ENCODE measurements at regions not wholly inside any gene's neighbourhood (a gene's known extent, or its start where the extent isn't known, plus 50 kb on each side); places are given as distances from the start of the nearest gene placed in this dataset.

DNA sequence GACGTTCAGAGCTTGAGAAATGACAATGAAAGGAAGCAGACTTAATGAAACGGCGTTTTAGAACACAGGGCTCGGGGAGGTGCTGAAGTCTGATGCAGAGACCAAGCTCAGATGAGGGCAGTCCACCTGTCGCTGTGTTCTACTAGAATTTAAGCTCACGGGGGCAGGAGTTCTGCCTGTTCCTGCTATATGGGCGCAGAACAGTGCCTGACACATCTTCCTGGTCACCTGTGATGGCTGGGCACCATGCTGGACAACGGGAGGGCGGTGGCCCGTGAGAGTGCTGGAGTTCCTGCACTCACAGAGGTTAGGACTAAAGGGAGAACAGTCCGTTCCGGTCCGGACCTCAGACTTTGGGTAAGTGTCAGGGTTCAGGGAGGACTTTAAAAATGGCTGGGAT, 130.6 kb downstream of the ERMARD start:
- in situ Hi-C loops (cut with MboI; ENCODE audit: low sequenced_read_pairs): no loop called here

DNA sequence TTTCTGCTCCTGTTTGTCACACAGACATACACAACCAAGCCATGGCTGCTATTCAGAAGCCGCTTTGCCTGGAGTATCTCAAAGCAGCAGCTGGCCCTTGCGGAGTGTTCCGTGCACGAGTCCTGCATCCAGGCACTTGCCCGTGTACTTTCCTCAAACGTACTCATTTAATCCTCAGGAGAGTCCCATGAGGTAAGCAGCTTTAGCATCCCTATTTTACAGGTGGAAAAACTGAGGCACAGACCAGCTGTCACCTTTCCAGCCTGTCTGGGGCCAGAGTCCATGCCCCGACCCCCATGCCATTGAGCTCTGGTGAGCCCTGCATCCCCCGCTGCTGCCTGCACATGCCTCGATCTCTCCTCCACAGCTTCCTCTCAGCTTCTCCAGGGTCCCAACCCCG, 130.0 kb downstream of the ERMARD start:
- in situ Hi-C loops (cut with MboI; ENCODE audit: low sequenced_read_pairs): no loop called here

DNA sequence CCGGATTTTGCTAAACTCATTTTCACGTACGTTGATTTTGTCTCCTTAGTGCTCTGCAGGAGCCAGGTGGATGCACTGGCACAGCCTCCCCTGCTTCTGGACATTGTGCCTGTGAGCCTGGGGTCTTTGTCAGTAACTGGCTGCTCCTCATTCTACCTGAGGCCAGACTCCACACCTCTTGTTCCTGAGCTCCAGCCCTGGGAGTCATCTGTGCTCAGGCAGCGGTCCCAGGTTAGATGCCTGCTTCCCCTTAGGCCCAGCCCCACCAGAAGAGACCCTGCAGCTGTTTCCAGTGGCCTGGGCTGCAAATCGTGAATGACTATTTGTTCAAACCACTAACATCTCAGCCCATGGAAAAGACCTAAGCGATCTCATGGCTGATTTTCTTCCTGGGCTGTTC, 129.1 kb downstream of the ERMARD start:
- in situ Hi-C loops (cut with MboI; ENCODE audit: low sequenced_read_pairs): no loop called here

DNA sequence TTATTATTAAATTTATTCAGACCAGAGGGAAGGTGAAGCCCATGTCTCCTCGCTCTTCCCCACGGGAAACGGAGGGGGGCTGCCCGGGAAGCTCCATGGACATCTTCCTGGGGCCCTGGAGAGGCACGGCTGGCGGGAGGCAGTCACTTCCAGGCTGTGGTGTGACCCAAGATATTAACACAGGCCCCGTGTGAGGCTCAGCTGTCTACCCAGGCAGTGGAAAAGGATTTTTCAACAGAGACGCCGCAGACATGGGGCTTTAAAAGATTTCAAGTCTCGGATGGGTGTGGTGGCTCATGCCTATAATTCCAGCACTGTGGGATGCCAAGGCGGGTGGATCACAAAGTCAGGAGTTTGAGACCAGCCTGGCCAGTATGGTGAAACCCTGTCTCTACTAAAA, 117.9 kb downstream of the ERMARD start:
- in situ Hi-C loops (cut with MboI; ENCODE audit: low sequenced_read_pairs): no loop called here

DNA sequence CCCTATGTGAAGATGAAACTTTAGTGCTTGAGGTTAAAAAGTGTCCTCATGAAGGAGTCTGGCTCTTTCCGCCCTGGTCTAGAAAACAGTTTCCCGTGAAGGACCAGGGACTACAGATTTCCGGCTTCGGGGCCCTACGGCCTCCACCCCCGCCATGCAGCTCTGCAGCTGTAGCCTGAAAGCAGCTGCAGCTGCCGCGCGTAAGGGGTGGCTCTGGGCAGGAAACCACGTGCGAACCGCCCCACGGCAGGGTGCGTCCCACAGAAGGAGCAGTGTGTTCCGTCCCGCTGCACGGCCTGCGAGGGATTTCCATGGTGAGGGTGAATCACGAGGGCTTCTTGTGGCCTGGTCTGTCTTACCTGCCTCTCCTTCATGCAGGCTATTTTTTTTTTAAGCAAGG, 117.0 kb downstream of the ERMARD start:
- in situ Hi-C loops (cut with MboI; ENCODE audit: low sequenced_read_pairs): no loop called here

DNA sequence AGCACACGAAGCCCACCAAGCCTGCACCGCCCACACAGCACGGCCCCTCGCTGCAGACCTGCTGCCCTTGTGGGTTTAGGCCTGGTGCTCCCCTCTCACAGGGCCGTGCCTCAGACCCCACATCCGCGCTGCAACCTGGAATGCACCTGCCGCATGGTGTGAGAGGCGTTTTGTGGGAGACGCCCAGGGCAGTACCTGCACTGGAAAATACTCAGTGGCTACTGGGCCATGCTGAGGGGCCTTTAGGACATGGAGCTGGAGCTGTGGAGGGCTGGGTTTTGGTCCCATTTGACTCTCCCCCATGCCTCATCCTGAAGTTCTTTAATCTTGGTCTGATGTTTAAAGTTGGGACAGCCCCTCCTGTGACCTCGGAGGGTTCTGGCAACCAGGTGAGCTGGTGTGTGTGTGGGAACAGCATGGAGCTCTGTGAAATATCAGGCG, 116.3 kb downstream of the ERMARD start:
- in situ Hi-C loops (cut with MboI; ENCODE audit: low sequenced_read_pairs): no loop called here

DNA sequence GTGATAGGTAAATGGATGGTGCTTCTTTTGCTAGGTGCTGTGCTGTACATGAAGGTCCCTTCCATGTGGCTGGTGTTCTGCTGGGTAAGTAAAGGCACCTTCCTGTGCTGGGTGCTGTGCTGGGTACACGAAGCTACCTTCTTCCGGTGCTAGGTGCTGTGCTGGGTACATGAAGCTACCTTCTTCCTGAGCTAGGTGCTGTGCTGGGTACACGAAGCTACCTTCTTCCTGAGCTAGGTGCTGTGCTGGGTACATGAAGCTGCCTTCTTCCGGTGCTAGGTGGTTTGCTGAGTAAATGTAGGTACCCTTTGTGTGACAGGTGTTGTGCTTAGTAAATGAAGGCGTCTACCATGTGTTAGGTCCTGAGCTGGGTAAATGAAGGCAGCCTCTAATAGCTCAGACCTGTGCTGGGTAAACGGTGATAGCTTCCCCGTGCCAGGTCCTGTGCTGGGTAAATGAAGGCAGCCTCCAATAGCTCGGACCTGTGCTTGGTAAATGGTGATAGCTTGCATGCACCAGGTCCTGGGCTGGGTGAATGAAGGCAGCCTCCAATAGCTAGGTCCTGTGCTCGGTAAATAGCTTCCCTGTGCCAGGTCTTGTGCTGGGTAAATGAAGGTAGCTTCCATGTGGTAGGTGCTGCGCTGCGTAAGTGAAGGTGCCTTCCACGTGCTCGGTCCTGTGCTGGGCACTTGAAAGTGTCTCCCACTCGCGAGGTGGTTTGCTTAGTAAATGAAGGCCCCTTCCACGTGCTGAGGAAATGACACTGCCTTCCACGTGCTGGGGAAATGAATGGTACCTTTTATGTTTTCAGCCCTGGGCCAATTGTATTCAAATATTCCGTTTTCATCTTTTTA, 115.5 kb downstream of the ERMARD start:
- in situ Hi-C loops (cut with MboI; ENCODE audit: low sequenced_read_pairs): no loop called here

DNA sequence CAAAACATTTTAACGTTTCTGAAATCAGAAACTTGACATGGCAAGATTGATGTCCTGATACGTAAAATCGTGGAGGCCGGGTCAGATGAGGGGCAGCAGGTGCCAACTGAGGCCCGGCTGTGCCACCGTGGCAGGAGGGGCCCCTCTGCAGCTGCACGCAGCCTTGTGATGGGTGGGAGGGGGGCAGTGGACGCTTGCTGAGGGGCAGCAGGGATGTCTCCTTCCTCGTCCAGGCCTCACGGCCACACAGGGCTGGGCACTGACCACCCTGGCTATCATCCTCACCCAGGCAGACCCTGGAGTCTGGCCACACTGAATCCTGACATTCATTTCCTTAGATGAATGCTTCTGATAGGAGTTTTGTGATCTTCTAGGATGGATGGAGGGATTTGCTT, 114.7 kb downstream of the ERMARD start:
- in situ Hi-C loops (cut with MboI; ENCODE audit: low sequenced_read_pairs): no loop called here

DNA sequence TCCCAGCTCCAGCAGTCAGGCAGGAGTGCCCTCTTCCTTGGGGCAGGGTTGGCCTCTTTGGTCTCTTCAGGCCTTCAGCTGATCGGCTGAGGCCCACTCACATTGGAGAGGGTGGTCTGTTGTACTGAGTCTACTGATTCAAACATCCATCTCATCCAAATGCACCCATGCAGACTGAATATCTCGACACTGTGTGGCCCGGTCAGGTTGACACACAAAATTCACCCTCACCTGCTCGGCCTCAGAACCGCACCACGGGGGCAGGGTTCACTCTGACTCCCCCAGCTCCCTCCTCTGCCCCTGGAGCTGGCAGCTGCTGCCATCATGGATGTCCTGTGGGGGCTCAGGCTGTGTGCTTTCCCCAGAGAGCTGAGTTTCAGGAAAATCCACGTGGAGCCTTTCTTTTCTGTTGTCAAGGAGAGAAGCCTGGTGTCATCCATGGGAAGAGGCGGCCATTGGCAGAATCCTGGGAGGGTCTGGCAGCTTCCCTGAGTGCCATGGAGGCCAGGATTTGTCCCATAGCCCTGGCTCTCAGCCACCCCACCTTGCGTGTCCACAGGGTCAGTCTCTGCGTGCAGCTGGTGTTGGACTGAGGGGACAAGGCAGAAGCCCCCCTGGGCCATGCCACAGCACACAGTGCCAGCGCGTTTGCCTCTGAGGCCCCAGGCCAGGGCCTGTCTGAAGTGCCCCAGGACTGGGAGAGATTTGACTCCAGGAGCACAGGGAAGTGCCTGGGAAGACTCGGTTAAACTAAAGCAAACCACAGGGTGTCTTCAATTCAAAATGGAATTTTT, 114.1 kb downstream of the ERMARD start:
- in situ Hi-C loops (cut with MboI; ENCODE audit: low sequenced_read_pairs): no loop called here

DNA sequence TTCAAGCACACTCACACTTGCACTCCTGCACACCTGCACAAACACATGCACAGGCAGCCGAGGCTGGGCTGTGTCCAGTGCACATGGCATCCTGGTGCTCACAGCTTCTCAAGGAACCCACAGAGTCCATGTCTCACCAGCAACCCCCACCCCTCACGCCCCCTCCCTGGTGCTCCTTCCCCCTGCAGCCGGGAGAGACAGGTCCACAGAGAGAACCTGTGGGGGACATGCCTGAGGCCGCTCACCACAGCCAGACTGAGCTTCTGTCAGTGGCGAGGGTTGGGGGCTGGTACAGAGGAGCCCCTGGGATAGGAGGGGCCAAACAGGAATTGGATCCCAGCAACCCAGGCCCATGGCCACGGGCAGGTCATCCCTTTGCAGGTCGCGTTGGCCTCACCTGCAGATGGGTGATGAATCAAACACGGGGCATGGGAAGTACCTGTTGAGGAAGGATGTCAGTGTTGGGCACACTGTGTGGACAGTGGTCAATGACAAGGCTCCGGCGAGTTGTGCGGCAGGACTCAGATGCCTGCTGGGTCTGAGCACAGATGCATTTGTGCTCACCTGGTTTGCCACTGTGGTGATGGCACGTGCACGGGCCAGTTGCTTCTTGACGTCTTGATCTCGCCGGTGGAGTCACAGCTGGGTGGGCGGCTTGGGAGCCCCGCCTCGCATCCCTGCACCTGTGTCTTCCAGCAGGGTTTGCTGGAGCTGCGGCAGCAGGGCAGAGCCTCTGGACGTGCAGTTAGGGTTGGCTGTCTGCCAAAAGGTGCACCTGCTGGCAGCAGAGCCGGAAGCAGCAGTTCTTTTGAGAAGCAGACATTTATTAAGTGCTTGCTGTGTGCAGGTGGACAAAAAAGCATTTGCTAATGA, 113.0 kb downstream of the ERMARD start:
- in situ Hi-C loops (cut with MboI; ENCODE audit: low sequenced_read_pairs): no loop called here

DNA sequence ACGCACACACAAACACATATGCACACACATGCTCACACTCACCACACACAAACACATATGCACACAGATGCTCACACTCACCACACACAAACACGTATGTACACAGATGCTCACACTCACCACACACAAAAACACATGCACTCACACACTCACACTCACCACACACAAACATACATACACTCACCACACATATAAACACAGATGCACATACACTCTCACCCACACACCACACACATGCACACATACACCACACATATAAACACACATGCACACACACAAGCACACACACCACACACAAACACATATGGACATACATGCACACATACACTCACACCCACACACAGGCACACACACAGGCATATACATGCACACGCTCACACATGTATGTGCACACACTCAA, 112.3 kb downstream of the ERMARD start:
- in situ Hi-C loops (cut with MboI; ENCODE audit: low sequenced_read_pairs): no loop called here

DNA sequence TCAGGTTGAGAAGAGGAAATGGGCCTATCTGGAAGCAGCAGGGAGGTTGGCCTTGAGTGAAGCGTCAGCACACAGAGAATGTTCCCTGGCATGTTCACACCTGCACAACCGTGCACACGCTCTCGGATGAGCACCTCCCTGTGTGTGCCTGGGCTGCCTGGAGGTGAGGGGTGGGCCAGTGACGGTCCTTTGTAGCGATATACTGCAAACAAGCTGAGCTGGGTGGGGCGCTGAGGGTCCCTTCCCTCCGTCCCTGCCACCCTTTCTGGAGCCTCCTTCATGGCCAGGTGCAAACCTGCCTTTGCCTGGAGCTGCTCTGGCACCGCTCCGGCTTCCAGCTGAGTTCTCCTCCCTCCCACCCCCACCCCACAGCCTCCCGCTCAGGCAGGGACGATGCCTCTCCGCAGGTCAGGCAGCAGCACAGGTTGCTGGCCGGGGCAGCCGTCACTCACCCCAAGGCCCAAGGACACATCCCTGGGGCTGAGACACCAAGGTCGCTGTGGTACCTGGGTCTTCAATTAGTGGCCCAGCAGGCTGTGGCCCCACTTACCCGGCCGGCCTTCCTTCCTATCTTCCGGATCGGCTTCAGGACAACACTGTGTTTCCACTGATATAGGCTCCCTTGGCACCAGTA, 111.6 kb downstream of the ERMARD start:
- in situ Hi-C loops (cut with MboI; ENCODE audit: low sequenced_read_pairs): no loop called here

DNA sequence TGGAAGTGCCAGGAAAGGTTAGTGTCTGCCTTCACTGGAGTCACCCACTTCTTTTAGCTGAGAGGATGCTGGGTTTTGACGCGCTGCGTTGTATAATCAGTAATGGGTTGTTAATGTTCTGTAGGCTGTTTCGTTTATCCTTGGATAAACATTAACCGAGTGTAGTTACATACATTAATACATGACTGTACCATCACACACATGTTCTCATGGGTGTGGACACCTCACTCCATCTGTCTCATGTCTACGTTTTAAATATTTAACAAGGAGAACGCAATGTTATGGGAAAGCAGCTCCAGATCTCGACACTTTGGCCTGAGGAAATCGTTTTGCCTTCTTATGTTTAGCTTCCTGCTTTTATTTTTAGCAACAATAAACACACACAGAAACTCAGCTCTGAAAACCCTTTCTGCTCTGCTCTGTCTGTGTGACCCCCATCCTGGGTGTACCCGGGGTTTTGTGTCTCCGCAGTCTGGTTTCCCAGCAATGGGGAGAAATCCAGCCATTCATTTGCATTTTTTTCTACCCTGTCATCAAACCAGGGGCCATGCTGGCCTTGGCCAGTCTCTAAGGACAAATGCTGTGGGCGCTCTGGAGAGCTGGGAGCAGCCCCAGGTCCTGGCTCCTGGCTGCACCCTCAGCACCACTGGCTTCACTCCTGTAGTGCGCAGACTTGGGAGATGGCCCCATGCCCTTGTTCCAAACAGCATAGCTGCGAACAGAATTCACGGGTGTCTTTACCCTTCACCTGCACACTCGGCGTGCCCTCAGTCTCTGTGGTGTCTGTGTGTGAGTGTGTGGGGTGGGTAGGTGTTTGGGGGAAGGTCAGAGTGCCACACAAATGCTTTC, 110.8 kb downstream of the ERMARD start:
- in situ Hi-C loops (cut with MboI; ENCODE audit: low sequenced_read_pairs): no loop called here

DNA sequence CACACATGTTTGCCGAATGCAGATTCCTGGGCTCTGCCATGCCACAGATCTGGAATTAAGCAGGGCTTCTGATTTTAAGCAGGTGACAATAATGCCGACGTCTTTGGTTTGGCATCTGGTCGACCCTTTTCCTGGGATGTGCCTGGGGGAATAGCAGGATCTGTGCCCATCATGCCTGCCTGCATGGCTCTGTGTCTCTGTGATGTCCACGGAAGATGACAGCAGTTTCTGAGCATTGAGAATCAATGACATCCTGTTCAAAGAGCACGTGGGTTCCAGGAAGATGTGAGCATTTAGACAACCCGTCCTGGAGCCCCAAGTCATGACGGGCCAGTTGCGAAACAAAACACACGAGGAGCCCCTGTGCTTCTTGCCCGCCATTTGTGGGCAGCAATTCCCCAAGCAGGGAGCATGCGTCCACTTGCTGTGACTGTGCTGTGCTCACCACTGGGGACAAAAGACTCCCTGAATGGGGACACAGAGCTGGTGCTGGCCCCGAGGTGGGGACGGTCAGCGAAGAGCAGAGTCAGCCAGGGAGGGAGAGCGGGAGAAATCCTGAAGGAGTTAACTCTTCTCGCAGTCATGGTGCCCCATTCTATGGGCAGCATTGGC, 110.1 kb downstream of the ERMARD start:
- in situ Hi-C loops (cut with MboI; ENCODE audit: low sequenced_read_pairs): no loop called here

DNA sequence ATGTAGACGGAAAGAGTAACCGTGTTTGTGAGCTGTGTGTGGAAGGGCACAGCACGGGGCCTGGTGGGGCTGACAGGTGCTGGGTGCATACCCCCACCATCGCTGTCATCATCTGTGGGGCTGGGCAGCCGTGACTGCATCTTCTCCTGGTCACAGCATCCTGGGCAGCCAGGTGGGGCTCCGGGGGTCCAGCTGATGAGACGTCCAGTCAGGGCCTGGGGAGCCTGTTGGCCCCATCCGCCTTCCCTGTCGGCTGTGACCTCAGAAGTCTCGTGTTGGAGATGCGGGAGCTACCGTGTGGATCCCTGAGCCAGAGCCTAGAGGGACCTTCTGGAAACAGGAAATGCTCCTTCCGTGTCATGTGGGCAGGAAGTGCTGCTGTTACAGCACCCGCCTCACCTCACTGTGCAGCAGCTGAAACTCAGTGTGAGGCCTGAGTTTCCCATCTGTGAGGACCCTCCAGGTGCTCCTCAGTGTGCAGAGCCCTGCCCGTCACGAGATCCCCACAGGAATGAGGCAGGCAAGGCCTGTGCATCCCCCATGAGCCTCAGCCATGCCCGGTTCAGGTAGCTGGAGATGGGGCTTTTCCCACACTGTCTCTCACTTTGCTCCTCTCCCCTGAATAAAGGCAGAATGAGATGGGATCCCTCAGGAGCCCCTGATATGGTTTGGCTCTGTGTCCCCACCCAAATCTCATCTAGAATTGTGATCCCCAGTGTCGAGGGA, 108.7 kb downstream of the ERMARD start:
- in situ Hi-C loops (cut with MboI; ENCODE audit: low sequenced_read_pairs): no loop called here

DNA sequence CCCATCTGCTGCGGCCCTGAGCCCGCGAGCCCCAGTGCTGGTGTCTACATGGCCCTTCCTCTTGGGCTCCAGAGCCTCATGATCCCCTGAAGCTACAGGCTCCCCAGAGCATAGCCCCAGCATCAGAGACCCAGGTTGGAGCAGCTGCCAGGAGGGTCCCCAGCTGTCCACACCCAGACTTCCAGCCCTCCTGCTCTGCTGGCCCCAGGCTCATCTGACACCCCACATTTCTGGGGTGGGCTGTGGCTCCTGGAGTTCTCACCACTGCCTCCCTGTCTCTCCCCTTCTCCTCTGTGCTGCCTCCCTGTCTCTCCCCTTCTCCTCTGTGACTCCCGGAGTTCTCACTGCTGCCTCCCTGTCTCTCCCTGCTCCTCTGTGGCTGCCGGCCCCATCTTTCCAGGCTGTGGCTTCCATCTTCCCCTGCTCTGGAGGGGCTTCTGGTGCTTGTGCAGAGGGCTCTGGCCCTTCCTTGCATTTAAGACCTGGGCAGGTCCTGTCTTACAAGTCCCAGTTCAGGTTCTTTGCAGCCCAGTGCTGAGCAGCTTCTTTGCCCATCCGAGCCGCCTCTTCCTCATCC, 108.1 kb downstream of the ERMARD start:
- in situ Hi-C loops (cut with MboI; ENCODE audit: low sequenced_read_pairs): no loop called here

DNA sequence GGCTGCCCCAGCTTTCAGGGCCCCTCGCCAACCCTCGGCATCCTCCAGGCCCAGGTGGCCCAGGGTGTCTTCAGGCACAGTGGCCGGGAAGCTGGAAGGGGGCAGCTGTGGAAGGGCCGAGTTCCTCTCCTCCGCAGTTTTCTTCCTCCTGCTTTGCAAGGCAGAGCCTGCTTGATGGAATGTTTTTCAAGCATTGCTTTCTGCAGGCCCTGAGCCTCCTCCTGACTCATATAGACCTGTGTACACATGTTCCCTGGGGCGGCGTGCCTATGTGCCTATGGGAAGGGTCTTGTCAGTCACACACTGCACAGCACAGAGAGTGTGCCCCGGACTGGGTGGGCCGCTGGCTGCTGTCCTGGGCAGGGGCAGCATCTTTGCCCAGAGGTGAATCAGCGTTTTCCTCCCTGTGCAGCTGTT, 107.5 kb downstream of the ERMARD start:
- in situ Hi-C loops (cut with MboI; ENCODE audit: low sequenced_read_pairs): no loop called here

DNA sequence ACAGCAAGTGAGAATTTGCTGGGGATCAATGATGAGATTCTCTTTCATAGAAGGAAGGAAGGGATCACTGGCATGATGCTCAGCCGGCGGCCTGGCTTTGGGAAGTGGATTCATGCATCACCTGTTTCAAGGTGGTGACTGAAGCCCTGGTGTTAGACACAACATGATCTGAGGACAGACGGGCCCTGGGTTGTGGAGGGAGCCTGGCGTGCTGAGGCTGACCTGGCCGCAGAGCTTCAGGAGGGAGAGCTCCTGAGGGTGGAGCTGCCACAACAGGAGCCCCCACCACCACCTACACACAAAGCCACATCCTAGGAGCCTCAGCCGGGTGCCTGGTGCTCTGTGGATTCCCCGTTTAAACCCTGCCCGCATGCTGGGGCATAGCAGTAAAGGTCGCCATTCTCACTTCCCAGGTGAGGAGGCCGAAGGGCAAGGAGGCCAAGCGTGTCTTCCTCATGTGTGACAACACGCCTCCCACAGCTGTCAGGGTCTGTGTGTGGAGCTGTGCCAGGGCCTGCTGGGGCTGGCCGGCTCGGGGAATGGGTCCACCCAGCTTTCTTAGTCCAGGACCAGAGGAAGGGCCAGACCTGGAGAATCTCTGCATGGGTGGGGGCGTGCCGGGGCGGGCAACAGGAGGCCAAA, 107.0 kb downstream of the ERMARD start:
- in situ Hi-C loops (cut with MboI; ENCODE audit: low sequenced_read_pairs): no loop called here

Data from HL-60/S4 (cell line).